GM23338 (cell line): ENCODE measurements at regions not wholly inside any gene's neighbourhood (a gene's known extent, or its start where the extent isn't known, plus 50 kb on each side); places are given as distances from the start of the nearest gene placed in this dataset.

Source experiments
- ATAC-seq: fragments of 200-7000 bp; cut with Tn5 transposase; 3 replicates; pipeline ENCODE4 v1.9.1; 2020
- DNase-seq: peaks from one replicate; pipeline ENCODE4 v3.0.0-alpha.2; 2015; ENCODE audit warnings: low spot score
- H2AFZ ChIP-seq: fragments of 200-600 bp; sonication (generic); 2 replicates; pipeline ENCODE4 v1.8.0; 2016; ENCODE audit warnings: antibody characterized with exemption, mild to moderate bottlenecking, moderate library complexity
- H3F3A ChIP-seq: fragments of 200-600 bp; sonication (generic); replicated peaks from 2 replicates; pipeline ENCODE4 v1.8.0; 2017; ENCODE audit warnings: antibody characterized with exemption, mixed run types, low read depth
- H3K27ac ChIP-seq: fragments of 200-600 bp; sonication (generic); 2 replicates; pipeline ENCODE4 v1.6.1; 2016; ENCODE audit warnings: low read depth
- H3K27me3 ChIP-seq: fragments of 200-600 bp; sonication (generic); 2 replicates; pipeline ENCODE4 v1.8.0; 2016; ENCODE audit warnings: mild to moderate bottlenecking, mixed run types, moderate library complexity; ENCODE audit not compliant: insufficient read depth
- H3K36me3 ChIP-seq: fragments of 200-600 bp; sonication (generic); 2 replicates; pipeline ENCODE4 v1.8.0; 2016; ENCODE audit warnings: mild to moderate bottlenecking; ENCODE audit not compliant: insufficient read depth
- H3K4me1 ChIP-seq: fragments of 200-600 bp; sonication (generic); 2 replicates; pipeline ENCODE4 v1.8.0; 2016; ENCODE audit warnings: mild to moderate bottlenecking, moderate library complexity; ENCODE audit not compliant: insufficient read depth
- H3K4me2 ChIP-seq: fragments of 200-600 bp; sonication (generic); 2 replicates; pipeline ENCODE4 v1.7.1; 2017; ENCODE audit warnings: mixed run types
- H3K4me3 ChIP-seq: fragments of 200-600 bp; sonication (generic); 2 replicates; pipeline ENCODE4 v1.6.1; 2016; ENCODE audit warnings: mixed run types
- H3K79me2 ChIP-seq: fragments of 200-600 bp; sonication (generic); replicated peaks from 2 replicates; pipeline ENCODE4 v1.8.0; 2017; ENCODE audit warnings: mild to moderate bottlenecking; ENCODE audit not compliant: insufficient read depth
- H3K9me2 ChIP-seq: fragments of 200-600 bp; sonication (generic); 2 replicates; pipeline ENCODE4 v1.8.0; 2017; ENCODE audit not compliant: insufficient read depth
- H4K20me1 ChIP-seq: fragments of 200-600 bp; sonication (generic); replicated peaks from 2 replicates; pipeline ENCODE4 v1.8.0; 2017; ENCODE audit warnings: mild to moderate bottlenecking; ENCODE audit not compliant: insufficient read depth
- H3K27ac Mint-ChIP-seq: 2 replicates; pipeline ENCODE4 v1.8.0; 2020; ENCODE audit warnings: inconsistent platforms, mild to moderate bottlenecking, moderate library complexity, mixed read lengths
- H3K27me3 Mint-ChIP-seq: 3 replicates; pipeline ENCODE4 v1.8.0; 2022; ENCODE audit warnings: low read depth, mild to moderate bottlenecking, moderate library complexity, mixed read lengths, inconsistent platforms; ENCODE audit not compliant: insufficient read depth, poor library complexity
- H3K36me3 Mint-ChIP-seq: 3 replicates; pipeline ENCODE4 v1.8.0; 2021; ENCODE audit warnings: low read depth, mild to moderate bottlenecking, inconsistent platforms, moderate library complexity, mixed read lengths
- H3K4me1 Mint-ChIP-seq: 3 replicates; pipeline ENCODE4 v1.8.0; 2020; ENCODE audit warnings: mild to moderate bottlenecking, inconsistent platforms, mixed read lengths
- H3K4me3 Mint-ChIP-seq: 3 replicates; pipeline ENCODE4 v1.8.0; 2021; ENCODE audit warnings: moderate library complexity, mild to moderate bottlenecking, inconsistent platforms, mixed read lengths
- H3K9me3 Mint-ChIP-seq: 3 replicates; pipeline ENCODE4 v1.8.0; 2020; ENCODE audit warnings: moderate library complexity, mild to moderate bottlenecking, inconsistent platforms, mixed read lengths
- CREB1 ChIP-seq: fragments of 250-450 bp; sonication (Bioruptor Pico); IDR thresholded peaks from 2 replicates; pipeline ENCODE4 v1.5.0; 2020; ENCODE audit warnings: low read depth, mild to moderate bottlenecking, moderate library complexity
- CTCF ChIP-seq, 2 experiments: fragments of 200-600 bp in 1 of 2; sonication (generic) in 1 of 2; conservative IDR thresholded peaks; 2 replicates each; pipeline versions ENCODE4 v1.5.1 to v1.6.1; 2016 to 2017; ENCODE audit warnings: antibody characterized with exemption in 2 of 2, low read depth in 2 of 2, mild to moderate bottlenecking in 2 of 2, moderate library complexity in 1 of 2
- ETS1 ChIP-seq: IDR thresholded peaks from 2 replicates; pipeline ENCODE4 v1.6.1; 2016; ENCODE audit warnings: antibody characterized with exemption
- EZH2phosphoT487 ChIP-seq: fragments of 200-600 bp; sonication (generic); IDR thresholded peaks from one replicate; pipeline ENCODE4 v1.8.1; 2018; ENCODE audit warnings: antibody characterized with exemption; ENCODE audit not compliant: unreplicated experiment
- JUNB ChIP-seq: IDR thresholded peaks from one replicate; pipeline ENCODE4 v1.6.1; 2016; ENCODE audit warnings: antibody characterized with exemption; ENCODE audit not compliant: unreplicated experiment
- NANOG ChIP-seq: IDR thresholded peaks from 2 replicates; pipeline ENCODE4 v1.6.1; 2016; ENCODE audit warnings: antibody characterized with exemption, borderline replicate concordance
- REST ChIP-seq: IDR thresholded peaks from one replicate; pipeline ENCODE4 v1.6.1; 2018; ENCODE audit warnings: antibody characterized with exemption; ENCODE audit not compliant: unreplicated experiment
- STAT1 ChIP-seq: IDR thresholded peaks from one replicate; pipeline ENCODE4 v1.6.1; 2016; ENCODE audit warnings: antibody characterized with exemption; ENCODE audit not compliant: unreplicated experiment
- ZNF114 ChIP-seq: fragments of 250-450 bp; sonication (Bioruptor Pico); IDR thresholded peaks from 2 replicates; pipeline ENCODE4 v1.5.0; 2020; ENCODE audit warnings: mild to moderate bottlenecking, moderate library complexity

DNA sequence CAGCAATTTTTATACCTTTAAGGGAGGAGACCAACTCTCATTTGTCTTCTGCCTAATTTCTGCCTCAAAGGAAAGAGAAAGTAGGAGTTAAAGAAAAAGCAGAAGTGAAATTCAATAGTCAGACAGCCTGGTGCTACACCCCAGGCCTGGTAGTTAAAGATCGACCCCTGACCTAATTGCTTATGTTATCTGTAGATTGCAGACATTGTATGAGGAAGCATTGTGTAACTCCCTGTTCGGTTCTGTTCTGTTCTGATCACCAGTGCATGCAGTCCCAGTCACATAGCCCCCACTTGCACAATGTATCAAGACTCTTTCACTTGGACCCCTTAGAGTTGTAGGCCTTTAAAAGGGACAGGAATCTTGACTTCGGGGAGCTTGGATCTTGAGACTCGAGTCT, 335.9 kb upstream of the AR start (continued):
- TF ChIP-seq CTCF (conservative IDR thresholded peaks at IDR 0.05; ENCODE audit: low read depth in 2 of 2) (no peak), STAT1 (no peak), NANOG (no peak)

DNA sequence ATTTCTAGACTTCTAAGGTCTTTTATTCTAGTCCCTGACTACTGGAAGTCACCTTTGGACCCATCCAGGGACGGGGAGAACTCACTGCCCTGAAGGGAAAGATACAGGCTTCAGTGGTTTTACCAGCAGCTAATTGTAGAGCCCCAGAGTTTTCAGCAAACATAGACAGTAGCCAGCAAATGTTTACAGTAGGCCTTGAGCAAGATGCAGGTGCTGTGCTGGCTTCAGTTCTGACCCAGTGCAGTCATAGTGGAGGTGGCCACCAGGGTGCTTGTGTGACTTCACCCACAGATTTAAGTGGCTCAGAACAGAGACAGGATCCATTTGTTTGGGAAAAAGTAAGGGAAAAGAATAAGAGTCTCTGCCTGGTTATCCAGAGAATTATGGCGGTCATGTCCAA, 384.4 kb upstream of the AR start:
- Mint-ChIP-seq H3K27ac (no peak overlapping the region), H3K9me3 (no peaks in the 10 kb centered on the region; the same call in 2 of the 3 replicates), H3K4me3 (no peak overlapping the region), H3K27me3 (no peaks in the 10 kb centered on the region), H3K4me1 (no peaks in the 10 kb centered on the region), H3K36me3 (no peaks in the 10 kb centered on the region; the same call in 2 of the 3 replicates)
- Histone ChIP-seq H3K27me3 (no peaks in the 10 kb centered on the region), H3K27ac (no peak overlapping the region), H3K4me3 (no peak overlapping the region), H3F3A (no peaks in the 10 kb centered on the region), H2AFZ (no peak overlapping the region), H3K4me1 (no peaks in the 10 kb centered on the region), H3K79me2 (no peaks in the 10 kb centered on the region), H3K4me2 (no peak overlapping the region), H4K20me1 (no peaks in the 10 kb centered on the region), H3K9me2 (no peaks in the 10 kb centered on the region), H3K36me3 (no peaks in the 10 kb centered on the region)
- no peak for TF ChIP-seq REST
- no peak for TF ChIP-seq ETS1
- ATAC-seq (no peak), DNase-seq (no peak)

DNA sequence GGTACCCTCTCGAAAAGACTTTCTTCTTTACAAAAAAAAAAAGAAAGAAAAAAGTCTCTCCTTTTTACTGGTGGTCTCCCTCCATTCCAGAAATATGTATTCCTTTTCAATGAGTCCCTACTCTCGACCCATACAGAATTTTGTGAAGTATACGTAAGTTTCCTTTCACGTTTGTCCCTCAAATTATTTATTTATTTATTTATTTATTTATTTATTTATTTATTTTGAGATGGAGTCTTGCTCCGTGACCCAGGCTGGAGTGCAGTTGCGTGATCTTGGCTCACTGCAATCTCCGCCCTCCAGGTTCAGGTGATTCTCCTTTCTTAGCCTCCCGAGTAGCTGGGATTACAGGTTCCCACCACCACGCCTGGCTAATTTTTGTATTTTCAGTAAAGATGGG, 429.2 kb upstream of the AR start:
- Histone ChIP-seq H3K27ac (no peak overlapping the region), H3K36me3 (no peaks in the 10 kb centered on the region), H3F3A (no peaks in the 10 kb centered on the region), H3K27me3 (no peaks in the 10 kb centered on the region), H3K79me2 (no peaks in the 10 kb centered on the region), H4K20me1 (no peaks in the 10 kb centered on the region), H2AFZ (no peak overlapping the region), H3K4me1 (no peaks in the 10 kb centered on the region), H3K4me2 (no peak overlapping the region), H3K9me2 (no peaks in the 10 kb centered on the region), H3K4me3 (no peak overlapping the region)
- ATAC-seq = no peak
- no peak for DNase-seq
- no peak overlapping the region for H3K4me3 Mint-ChIP-seq
- H3K36me3 Mint-ChIP-seq = no peaks in the 10 kb centered on the region
- H3K27ac Mint-ChIP-seq = no peak overlapping the region
- H3K4me1 Mint-ChIP-seq = no peaks in the 10 kb centered on the region
- no peaks in the 10 kb centered on the region for H3K27me3 Mint-ChIP-seq
- no peaks in the 10 kb centered on the region for H3K9me3 Mint-ChIP-seq
- TF ChIP-seq CREB1 (CRISPR knock-in tag) = no peak
- TF ChIP-seq JUNB = no peak
- TF ChIP-seq ZNF114 (CRISPR knock-in tag) = no peak
- TF ChIP-seq ETS1 = no peak
- TF ChIP-seq NANOG = no peak
- TF ChIP-seq REST = no peak
- TF ChIP-seq EZH2phosphoT487 = no peak
